CD1c-positive myeloid dendritic cell (primary cell): ENCODE measurements at regions not wholly inside any gene's neighbourhood (a gene's known extent, or its start where the extent isn't known, plus 50 kb on each side); places are given as distances from the start of the nearest gene placed in this dataset.
"Not testable (repeated sequence)": the region's sequence is repeated elsewhere in the genome, so short reads cannot be mapped to it uniquely, and the experiment has no call there.

Experiments used
- DNase-seq: peaks from one replicate; pipeline ENCODE4 v3.0.0-alpha.2; 2016; ENCODE audit errors: extremely low spot score

GRCh38 chr6:16907991-16908390 is 146.7 kb upstream of the ATXN1 start:
- peak; percentile 26 for DNase-seq

- no peak for DNase-seq
Observed at GRCh38 chr6:16904957-16905356, 143.7 kb upstream of the ATXN1 start.

- peak; percentile 87 for DNase-seq
Observed at GRCh38 chr6:16903470-16903869, 142.2 kb upstream of the ATXN1 start.

GRCh38 chr6:16902502-16902901 is 141.2 kb upstream of the ATXN1 start:
- DNase-seq: peak; percentile 16

- peak; percentile 87 for DNase-seq
Observed at GRCh38 chr6:16901782-16902181, 140.5 kb upstream of the ATXN1 start.

GRCh38 chr6:16901306-16901705 is 140.0 kb upstream of the ATXN1 start:
- DNase-seq: peak; percentile 57

- no peak for DNase-seq
Observed at GRCh38 chr6:16898640-16899396, 137.6 kb upstream of the ATXN1 start.

- no peak for DNase-seq
Observed at GRCh38 chr6:16897669-16898068, 136.4 kb upstream of the ATXN1 start.

GRCh38 chr6:16894301-16894700 is 133.0 kb upstream of the ATXN1 start:
- no peak for DNase-seq

GRCh38 chr6:16891110-16891509 is 129.8 kb upstream of the ATXN1 start:
- DNase-seq: not testable (repeated sequence)

- no peak for DNase-seq
Observed at GRCh38 chr6:16885411-16886160, 124.3 kb upstream of the ATXN1 start.

- DNase-seq: no peak
Observed at GRCh38 chr6:16884526-16884925, 123.3 kb upstream of the ATXN1 start.

- DNase-seq: no peak
Observed at GRCh38 chr6:16883414-16883813, 122.2 kb upstream of the ATXN1 start.

- no peak for DNase-seq
Observed at GRCh38 chr6:16882230-16882629, 121.0 kb upstream of the ATXN1 start.

- DNase-seq: not testable (repeated sequence)
Observed at GRCh38 chr6:16876852-16877251, 115.6 kb upstream of the ATXN1 start.

- DNase-seq: no peak
Observed at GRCh38 chr6:16876201-16876600, 114.9 kb upstream of the ATXN1 start.

- DNase-seq: no peak
Observed at GRCh38 chr6:16873698-16874097, 112.4 kb upstream of the ATXN1 start.

GRCh38 chr6:16872543-16873235 is 111.4 kb upstream of the ATXN1 start:
- no peak for DNase-seq

- no peak for DNase-seq
Observed at GRCh38 chr6:16871047-16871446, 109.8 kb upstream of the ATXN1 start.

- no peak for DNase-seq
Observed at GRCh38 chr6:16868968-16869367, 107.7 kb upstream of the ATXN1 start.

GRCh38 chr6:16857969-16858592 is 96.8 kb upstream of the ATXN1 start:
- DNase-seq: no peak

- DNase-seq: no peak
Observed at GRCh38 chr6:16855460-16855859, 94.2 kb upstream of the ATXN1 start.
